OCI-LY7 (cell line): ENCODE measurements at regions not wholly inside any gene's neighbourhood (a gene's known extent, or its start where the extent isn't known, plus 50 kb on each side); places are given as distances from the start of the nearest gene placed in this dataset.
"Not testable (repeated sequence)": the region's sequence is repeated elsewhere in the genome, so short reads cannot be mapped to it uniquely, and the experiment has no call there.

Source experiments
- BruUV-seq: library from RNA; stranded (reverse); fragments of 400-500 nt; replicated peaks from 2 replicates; lab custom pipeline; 2021; lab: Mats Ljungman, UMichigan
- CTCF ChIA-PET: fragments of 300-600 bp; sonication (Branson Sonifier 250); formaldehyde crosslinking; loops from one replicate; lab custom pipeline; 2022; ENCODE audit warnings: antibody characterized with exemption; ENCODE audit not compliant: unreplicated experiment; lab: Charles Lee
- POLR2A ChIA-PET: fragments of 300-600 bp; sonication (Branson Sonifier 250); formaldehyde crosslinking; loops from one replicate; lab custom pipeline; 2022; ENCODE audit warnings: antibody characterized with exemption; lab: Charles Lee
- DNase-seq: peaks from one replicate; pipeline ENCODE4 v3.0.0-alpha.2; 2015; ENCODE audit warnings: low spot score
- H2AFZ ChIP-seq: fragments of 200-600 bp; sonication (generic), shearing (Covaris generic); 2 replicates; pipeline ENCODE4 v1.6.1; 2014; ENCODE audit warnings: mild to moderate bottlenecking, antibody characterized with exemption, low read length, moderate library complexity
- H3K27ac ChIP-seq: fragments of 200-600 bp; sonication (generic); 2 replicates; pipeline ENCODE4 v1.5.1; 2014; ENCODE audit warnings: mixed run types, low read depth, mild to moderate bottlenecking, moderate library complexity, low read length, inconsistent platforms; ENCODE audit not compliant: poor library complexity, severe bottlenecking
- H3K36me3 ChIP-seq: fragments of 200-600 bp; sonication (generic); 2 replicates; pipeline ENCODE4 v1.6.1; 2014; ENCODE audit warnings: mild to moderate bottlenecking, antibody characterized with exemption, low read length, moderate library complexity, mixed read lengths; ENCODE audit not compliant: insufficient read depth
- H3K4me1 ChIP-seq: fragments of 200-600 bp; sonication (generic); 2 replicates; pipeline ENCODE4 v1.5.1; 2014; ENCODE audit warnings: mild to moderate bottlenecking, low read length; ENCODE audit not compliant: insufficient read depth, poor library complexity, severe bottlenecking
- H3K4me2 ChIP-seq: fragments of 200-600 bp; sonication (generic); 2 replicates; pipeline ENCODE4 v1.6.1; 2014; ENCODE audit warnings: mild to moderate bottlenecking, low read length
- H3K4me3 ChIP-seq: fragments of 200-600 bp; sonication (generic); 2 replicates; pipeline ENCODE4 v1.5.1; 2014; ENCODE audit warnings: mild to moderate bottlenecking, low read depth, low read length; ENCODE audit not compliant: poor library complexity, severe bottlenecking
- H3K79me2 ChIP-seq: fragments of 200-600 bp; sonication (generic); 2 replicates; pipeline ENCODE4 v1.6.1; 2016; ENCODE audit warnings: low read depth, mild to moderate bottlenecking, low read length, moderate library complexity, mixed read lengths; ENCODE audit not compliant: insufficient read depth
- H3K9me2 ChIP-seq: fragments of 200-600 bp; sonication (generic); 2 replicates; pipeline ENCODE4 v1.6.1; 2016; ENCODE audit warnings: mild to moderate bottlenecking, low read length, mixed read lengths; ENCODE audit not compliant: insufficient read depth
- H3K9me3 ChIP-seq: fragments of 200-600 bp; sonication (generic); 2 replicates; pipeline ENCODE4 v1.6.1; 2014; ENCODE audit warnings: mild to moderate bottlenecking, mixed run types, low read length, mixed read lengths
- H4K20me1 ChIP-seq: fragments of 200-600 bp; sonication (generic); 2 replicates; pipeline ENCODE4 v1.6.1; 2014; ENCODE audit warnings: mild to moderate bottlenecking, antibody characterized with exemption, low read length, moderate library complexity, mixed read lengths; ENCODE audit not compliant: insufficient read depth
- EZH2phosphoT487 ChIP-seq: fragments of 200-600 bp; sonication (generic); IDR thresholded peaks from 2 replicates; pipeline ENCODE4 v1.6.1; 2018; ENCODE audit warnings: low read depth, borderline replicate concordance, mild to moderate bottlenecking, mixed run types, antibody characterized with exemption, low read length, moderate library complexity, mixed read lengths
- intact Hi-C: fragments of 100-400 bp; cut with micrococcal nuclease; formaldehyde crosslinking; loops from one replicate; pipeline ENCODE4 v1.10.0; 2022; ENCODE audit not compliant: unreplicated experiment
- TF ChIP-seq, protein P1 (sequence below): fragments of 200-600 bp; sonication (generic); conservative IDR thresholded peaks from 2 replicates; pipeline ENCODE4 v1.5.1; 2014; ENCODE audit warnings: mild to moderate bottlenecking, antibody characterized with exemption, low read length, moderate library complexity, mixed read lengths

DNA sequence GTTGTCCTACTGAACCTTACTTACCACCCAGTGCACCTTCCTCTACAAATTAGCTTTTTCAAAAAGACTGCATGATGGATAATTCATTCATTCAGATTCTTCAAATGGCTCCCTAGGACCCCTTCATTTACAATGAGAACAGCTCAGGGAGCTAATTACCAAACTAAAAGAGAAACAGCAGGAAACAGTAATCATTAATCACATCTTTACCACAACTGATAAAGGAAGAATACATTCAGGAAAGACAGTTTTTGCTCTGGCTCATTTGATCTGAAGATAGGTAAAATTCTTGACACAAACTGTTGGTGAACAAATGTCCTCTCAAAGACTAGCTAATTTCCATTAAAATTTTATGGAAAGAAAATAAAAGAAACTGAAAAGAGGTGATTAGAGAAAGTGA lies 1652.7 kb upstream of the LRRTM3 start:
- H3K79me2 ChIP-seq = no peaks in the 10 kb centered on the region
- POLR2A ChIA-PET = no interaction called here
- no peak overlapping the region for H3K4me3 ChIP-seq
- H4K20me1 ChIP-seq = no peaks in the 10 kb centered on the region
- intact Hi-C loops = no loop called here
- no peak overlapping the region for H2AFZ ChIP-seq
- H3K36me3 ChIP-seq = no peaks in the 10 kb centered on the region
- TF ChIP-seq EZH2phosphoT487 = no peak
- TF ChIP-seq, protein P1, sequence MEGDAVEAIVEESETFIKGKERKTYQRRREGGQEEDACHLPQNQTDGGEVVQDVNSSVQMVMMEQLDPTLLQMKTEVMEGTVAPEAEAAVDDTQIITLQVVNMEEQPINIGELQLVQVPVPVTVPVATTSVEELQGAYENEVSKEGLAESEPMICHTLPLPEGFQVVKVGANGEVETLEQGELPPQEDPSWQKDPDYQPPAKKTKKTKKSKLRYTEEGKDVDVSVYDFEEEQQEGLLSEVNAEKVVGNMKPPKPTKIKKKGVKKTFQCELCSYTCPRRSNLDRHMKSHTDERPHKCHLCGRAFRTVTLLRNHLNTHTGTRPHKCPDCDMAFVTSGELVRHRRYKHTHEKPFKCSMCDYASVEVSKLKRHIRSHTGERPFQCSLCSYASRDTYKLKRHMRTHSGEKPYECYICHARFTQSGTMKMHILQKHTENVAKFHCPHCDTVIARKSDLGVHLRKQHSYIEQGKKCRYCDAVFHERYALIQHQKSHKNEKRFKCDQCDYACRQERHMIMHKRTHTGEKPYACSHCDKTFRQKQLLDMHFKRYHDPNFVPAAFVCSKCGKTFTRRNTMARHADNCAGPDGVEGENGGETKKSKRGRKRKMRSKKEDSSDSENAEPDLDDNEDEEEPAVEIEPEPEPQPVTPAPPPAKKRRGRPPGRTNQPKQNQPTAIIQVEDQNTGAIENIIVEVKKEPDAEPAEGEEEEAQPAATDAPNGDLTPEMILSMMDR = no peak
- no peak overlapping the region for H3K27ac ChIP-seq
- no peaks in the 10 kb centered on the region for H3K4me1 ChIP-seq
- no TSS peak for BruUV-seq
- CTCF ChIA-PET = no interaction called here
- H3K4me2 ChIP-seq = no peak overlapping the region
- no peaks in the 10 kb centered on the region for H3K9me2 ChIP-seq
- no peak for DNase-seq
- no peaks in the 10 kb centered on the region for H3K9me3 ChIP-seq

DNA sequence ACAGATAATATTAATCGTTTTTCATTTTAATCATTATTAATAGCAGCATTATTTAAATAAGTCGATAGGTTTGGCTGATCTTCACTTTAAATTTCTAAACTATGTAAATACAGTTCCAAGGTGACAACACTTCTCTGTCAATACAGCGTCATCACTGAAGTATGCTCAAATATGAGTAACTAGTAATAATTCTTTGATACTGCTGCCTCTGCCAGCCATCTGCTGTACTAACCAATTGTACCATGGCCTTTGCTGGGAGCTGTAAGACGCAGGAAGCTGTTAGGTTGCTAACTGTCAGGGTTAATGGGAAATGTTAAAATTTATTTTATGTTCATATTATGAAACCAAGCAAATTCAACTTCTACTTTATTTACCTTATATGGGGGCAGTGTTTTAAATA lies 1650.5 kb upstream of the LRRTM3 start:
- Histone ChIP-seq H3K4me1 (no peaks in the 10 kb centered on the region), H3K9me2 (no peaks in the 10 kb centered on the region), H3K36me3 (no peaks in the 10 kb centered on the region), H2AFZ (no peak overlapping the region), H4K20me1 (no peaks in the 10 kb centered on the region), H3K79me2 (no peaks in the 10 kb centered on the region), H3K27ac (no peak overlapping the region), H3K9me3 (no peaks in the 10 kb centered on the region), H3K4me2 (no peak overlapping the region), H3K4me3 (no peak overlapping the region)
- no TSS peak for BruUV-seq
- POLR2A ChIA-PET = no interaction called here
- intact Hi-C loops = no loop called here
- no peak for TF ChIP-seq EZH2phosphoT487
- TF ChIP-seq, protein P1 = no peak
- no peak for DNase-seq
- CTCF ChIA-PET = no interaction called here

DNA sequence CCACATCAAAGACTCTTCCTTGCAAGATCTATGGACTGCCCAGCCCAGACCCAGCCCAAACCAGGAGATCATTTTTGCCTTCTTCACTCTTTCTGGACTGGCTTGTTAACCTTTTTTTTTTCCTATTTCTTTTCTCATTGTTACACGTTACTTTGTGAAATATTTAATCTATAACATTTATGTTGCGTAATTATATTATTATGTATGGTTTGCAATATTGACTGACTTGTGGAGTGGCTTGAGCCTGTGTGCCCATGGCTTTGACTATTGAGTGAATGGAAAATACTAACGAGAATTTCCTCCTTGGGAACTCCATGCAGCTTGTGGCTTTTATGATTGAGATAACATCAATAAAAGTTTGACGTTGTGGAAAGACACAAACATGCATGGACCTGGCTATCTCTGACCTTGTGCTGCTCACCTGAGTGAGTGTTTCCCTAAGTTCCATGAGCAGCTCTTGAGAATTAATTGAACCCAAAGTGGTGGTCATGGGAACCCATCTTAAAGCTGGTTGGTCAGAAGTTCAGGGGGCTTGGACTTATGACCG lies 1641.3 kb upstream of the LRRTM3 start:
- POLR2A ChIA-PET = no interaction called here
- Histone ChIP-seq H3K79me2 (no peaks in the 10 kb centered on the region), H3K9me3 (no peaks in the 10 kb centered on the region), H3K4me3 (no peak overlapping the region), H2AFZ (no peak overlapping the region), H4K20me1 (no peaks in the 10 kb centered on the region), H3K27ac (no peak overlapping the region), H3K9me2 (no peaks in the 10 kb centered on the region), H3K4me1 (no peaks in the 10 kb centered on the region), H3K4me2 (no peak overlapping the region), H3K36me3 (no peaks in the 10 kb centered on the region)
- no peak for TF ChIP-seq EZH2phosphoT487
- TF ChIP-seq, protein P1 = no peak
- intact Hi-C loops = no loop called here
- CTCF ChIA-PET = no interaction called here
- no TSS peak for BruUV-seq
- no peak for DNase-seq

DNA sequence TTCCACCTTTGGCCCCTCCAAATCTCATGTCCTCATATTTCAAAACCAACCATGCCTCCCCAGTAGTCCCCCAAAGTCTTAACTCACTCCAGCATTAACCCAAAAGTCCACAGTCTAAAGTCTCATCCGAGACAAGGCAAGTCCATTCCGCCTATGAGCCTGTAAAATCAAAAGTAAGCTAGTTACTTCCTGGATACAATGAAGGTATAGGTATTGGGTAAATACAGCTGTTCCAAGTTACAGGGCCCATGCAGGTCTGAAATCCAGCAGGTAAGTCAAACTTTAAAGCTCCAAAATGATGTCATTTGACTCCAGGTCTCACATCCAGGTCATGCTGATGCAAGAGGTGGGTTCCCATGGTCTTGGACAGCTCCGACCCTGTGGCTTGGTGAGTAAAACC lies 1640.1 kb upstream of the LRRTM3 start:
- intact Hi-C loops, CTCF ChIA-PET, H3K4me3 ChIP-seq, BruUV-seq, H4K20me1 ChIP-seq, H2AFZ ChIP-seq, H3K4me1 ChIP-seq, H3K9me2 ChIP-seq, DNase-seq, H3K27ac ChIP-seq, H3K9me3 ChIP-seq, POLR2A ChIA-PET, H3K36me3 ChIP-seq, H3K79me2 ChIP-seq, H3K4me2 ChIP-seq: not testable (repeated sequence)
